Testis (tissue), 2 donors: ENCODE measurements at regions not wholly inside any gene's neighbourhood (a gene's known extent, or its start where the extent isn't known, plus 50 kb on each side); places are given as distances from the start of the nearest gene placed in this dataset.

Experiments used
- DNase-seq: peaks from one replicate; pipeline ENCODE4 v3.0.0-alpha.2; 2019
- H3K27ac ChIP-seq, 2 donors: fragments of 200-600 bp; sonication (generic); one replicate each; pipeline ENCODE4 v1.5.1; 2019
- H3K27me3 ChIP-seq: fragments of 200-600 bp; sonication (generic); one replicate; pipeline ENCODE4 v1.5.1; 2019
- H3K36me3 ChIP-seq: fragments of 200-600 bp; sonication (generic); one replicate; pipeline ENCODE4 v1.5.1; 2017; ENCODE audit warnings: low read depth; ENCODE audit errors: missing control alignments
- H3K4me1 ChIP-seq: fragments of 200-600 bp; sonication (generic); one replicate; pipeline ENCODE4 v1.5.1; 2019
- H3K4me3 ChIP-seq, 2 donors: fragments of 200-600 bp; sonication (generic); one replicate each; pipeline ENCODE4 v1.5.1; 2017 to 2019
- H3K9me3 ChIP-seq: fragments of 200-600 bp; sonication (generic); one replicate; pipeline ENCODE4 v1.5.1; 2017
- POLR2A ChIP-seq: fragments of 450-650 bp; IDR thresholded peaks from one replicate; pipeline ENCODE4 v1.6.1; 2017; ENCODE audit warnings: antibody characterized with exemption, mild to moderate bottlenecking, moderate library complexity
- WGBS, 2 donors: methylation state at CpG; one replicate each; pipeline ENCODE4 v1.1.5; 2018; 5-methylcytosine and 5-hydroxymethylcytosine counted together
- intact Hi-C: fragments of 100-400 bp; cut with DNase I; formaldehyde crosslinking; loops from one replicate; pipeline ENCODE4 v1.15.1; 2023; ENCODE audit warnings: low total_unique reads
- TF ChIP-seq, protein P1 (sequence below), 3 experiments: fragments of 450-650 bp in 2 of 3; fragments of 200-600 bp in 1 of 3; sonication (generic) in 1 of 3; IDR thresholded peaks; one replicate each; pipeline ENCODE4 v1.5.1; 2016 to 2019; ENCODE audit warnings: antibody characterized with exemption in 3 of 3, mild to moderate bottlenecking in 2 of 3, moderate library complexity in 1 of 3

GRCh38 chr2:194824450-194824849, 832.6 kb upstream of the SLC39A10 start:
- no peak for TF ChIP-seq POLR2A
- TF ChIP-seq, protein P1, sequence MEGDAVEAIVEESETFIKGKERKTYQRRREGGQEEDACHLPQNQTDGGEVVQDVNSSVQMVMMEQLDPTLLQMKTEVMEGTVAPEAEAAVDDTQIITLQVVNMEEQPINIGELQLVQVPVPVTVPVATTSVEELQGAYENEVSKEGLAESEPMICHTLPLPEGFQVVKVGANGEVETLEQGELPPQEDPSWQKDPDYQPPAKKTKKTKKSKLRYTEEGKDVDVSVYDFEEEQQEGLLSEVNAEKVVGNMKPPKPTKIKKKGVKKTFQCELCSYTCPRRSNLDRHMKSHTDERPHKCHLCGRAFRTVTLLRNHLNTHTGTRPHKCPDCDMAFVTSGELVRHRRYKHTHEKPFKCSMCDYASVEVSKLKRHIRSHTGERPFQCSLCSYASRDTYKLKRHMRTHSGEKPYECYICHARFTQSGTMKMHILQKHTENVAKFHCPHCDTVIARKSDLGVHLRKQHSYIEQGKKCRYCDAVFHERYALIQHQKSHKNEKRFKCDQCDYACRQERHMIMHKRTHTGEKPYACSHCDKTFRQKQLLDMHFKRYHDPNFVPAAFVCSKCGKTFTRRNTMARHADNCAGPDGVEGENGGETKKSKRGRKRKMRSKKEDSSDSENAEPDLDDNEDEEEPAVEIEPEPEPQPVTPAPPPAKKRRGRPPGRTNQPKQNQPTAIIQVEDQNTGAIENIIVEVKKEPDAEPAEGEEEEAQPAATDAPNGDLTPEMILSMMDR (IDR thresholded peaks at IDR 0.05) = no peak

GRCh38 chr2:194822657-194823056, 834.4 kb upstream of the SLC39A10 start:
- no peaks in the 10 kb centered on the region for H3K9me3 ChIP-seq
- DNase-seq = no peak
- intact Hi-C loops = no loop called here
- H3K36me3 ChIP-seq = no peaks in the 10 kb centered on the region
- no peaks in the 10 kb centered on the region for H3K4me1 ChIP-seq
- H3K27ac ChIP-seq = no peak overlapping the region
- no peak for TF ChIP-seq POLR2A
- TF ChIP-seq, protein P1 (IDR thresholded peaks at IDR 0.05) = no peak
- H3K4me3 ChIP-seq = no peak overlapping the region
- H3K27me3 ChIP-seq = no peaks in the 10 kb centered on the region
- 84 to 91% methylated on average over 5 of the region's 5 CpGs for WGBS, 2 donors

More at GRCh38 chr2:194824450-194824849, 832.6 kb upstream of the SLC39A10 start:
- intact Hi-C loops = no loop called here
- WGBS, 2 donors = 89 to 94% methylated on average over 2 of the region's 2 CpGs
- Histone ChIP-seq H3K27ac (no peak overlapping the region), H3K36me3 (no peaks in the 10 kb centered on the region), H3K4me1 (no peaks in the 10 kb centered on the region), H3K4me3 (no peak overlapping the region), H3K27me3 (no peaks in the 10 kb centered on the region), H3K9me3 (no peaks in the 10 kb centered on the region)
- no peak for DNase-seq

GRCh38 chr2:194822097-194822496, 834.9 kb upstream of the SLC39A10 start:
- 0% methylated on average over 1 of the region's 1 CpG for WGBS, 2 donors
- Histone ChIP-seq H3K4me1 (no peaks in the 10 kb centered on the region), H3K36me3 (no peaks in the 10 kb centered on the region), H3K27ac (no peak overlapping the region), H3K9me3 (no peaks in the 10 kb centered on the region), H3K4me3 (no peak overlapping the region), H3K27me3 (no peaks in the 10 kb centered on the region)
- DNase-seq = no peak
- intact Hi-C loops = no loop called here
- TF ChIP-seq, protein P1 (IDR thresholded peaks at IDR 0.05) = no peak
- TF ChIP-seq POLR2A = no peak

- Histone ChIP-seq H3K4me1 (no peaks in the 10 kb centered on the region), H3K36me3 (no peaks in the 10 kb centered on the region), H3K27ac (no peak overlapping the region), H3K27me3 (no peaks in the 10 kb centered on the region), H3K4me3 (no peak overlapping the region), H3K9me3 (no peaks in the 10 kb centered on the region)
- no peak for TF ChIP-seq POLR2A
- TF ChIP-seq, protein P1 (IDR thresholded peaks at IDR 0.05) = no peak
- intact Hi-C loops = no loop called here
- no peak for DNase-seq
Measured at GRCh38 chr2:194819367-194819766, 837.7 kb upstream of the SLC39A10 start.

DNA sequence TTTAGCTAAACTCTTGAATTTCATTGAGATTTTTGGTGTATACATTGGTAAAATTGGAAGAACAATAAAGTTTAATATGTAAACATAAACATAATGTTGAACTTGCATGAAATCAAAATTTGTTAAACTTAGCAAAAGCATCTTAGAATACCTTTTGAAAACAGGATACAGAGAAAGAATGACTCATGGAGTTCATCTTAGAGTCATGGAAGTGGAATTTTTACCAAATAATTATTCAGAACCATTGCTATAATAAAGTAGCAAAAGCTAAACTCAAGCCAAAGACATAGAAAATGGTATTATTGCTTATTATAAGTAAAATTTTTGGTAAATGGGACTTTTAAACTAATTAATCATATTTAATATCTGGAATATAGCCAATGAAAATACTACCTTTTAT, 841.6 kb upstream of the SLC39A10 start:
- no peak for DNase-seq
- TF ChIP-seq, protein P1 (IDR thresholded peaks at IDR 0.05) = no peak
- no peak for TF ChIP-seq POLR2A
- Histone ChIP-seq H3K9me3 (no peaks in the 10 kb centered on the region), H3K27ac (no peak overlapping the region), H3K36me3 (no peaks in the 10 kb centered on the region), H3K4me3 (no peak overlapping the region), H3K4me1 (no peaks in the 10 kb centered on the region), H3K27me3 (no peaks in the 10 kb centered on the region)
- intact Hi-C loops = no loop called here
